ENCODE measurements at regions not wholly inside any gene's neighbourhood (a gene's known extent, or its start where the extent isn't known, plus 50 kb on each side); places are given as distances from the start of the nearest gene placed in this dataset.

- intact Hi-C loops (cut with micrococcal nuclease) (no loop called here), in situ Hi-C loops (cut with MboI) (no loop called here)
- ChIA-PET POLR2A (no interaction called here), CTCF (ENCODE audit: low intra/inter-chr PET ratio) (no interaction called here)
- H3K79me2 ChIP-seq (ENCODE audit: control insufficient read depth, insufficient read depth, low read length) = no peaks in the 10 kb centered on the region
- ATAC-seq (no peak), FAIRE-seq (no peak), DNase-seq (ENCODE audit: extremely low read depth in 1 of 4, low spot score in 3 of 4) (no peak)
- no TSS peak for BruUV-seq (replicated peaks)
- no peaks in the 10 kb centered on the region for H3K9me3 ChIP-seq (replicated peaks; ENCODE audit: control insufficient read depth, insufficient read depth, low read depth, low read length)
- H3K4me3 ChIP-seq = no peak overlapping the region
- no peaks in the 10 kb centered on the region for H3K27me3 ChIP-seq (ENCODE audit: control insufficient read depth in 2 of 2, insufficient read depth in 2 of 2, low read length in 2 of 2)
- H3K9me1 ChIP-seq (ENCODE audit: control insufficient read depth, insufficient read depth, low read length) = no peaks in the 10 kb centered on the region
- H3K36me3 ChIP-seq (ENCODE audit: control insufficient read depth, insufficient read depth, low read length) = no peaks in the 10 kb centered on the region
- H4K20me1 ChIP-seq (replicated peaks; ENCODE audit: control insufficient read depth, insufficient read depth, low read length) = no peaks in the 10 kb centered on the region
- H3K4me1 ChIP-seq (replicated peaks in 1 of 2; ENCODE audit: control insufficient read depth in 2 of 2, insufficient read depth in 2 of 2, low read length in 2 of 2) = no peaks in the 10 kb centered on the region
- no peak overlapping the region for H3K27ac ChIP-seq (ENCODE audit: extremely low read depth, low read depth, low read length)
- WGBS (ENCODE audit: insufficient coverage, low coverage, missing lambda C conversion rate) = 0% methylated on average over 2 of the region's 2 CpGs
- no peak overlapping the region for H3K4me2 ChIP-seq (ENCODE audit: insufficient read depth, low read length)
- TF ChIP-seq SLC30A9 (CRISPR knock-in tag; IDR thresholded peaks at IDR 0.05) (no peak), MIER1 (IDR thresholded peaks at IDR 0.05; ENCODE audit: low read depth) (no peak), RFX7 (CRISPR knock-in tag; IDR thresholded peaks at IDR 0.05) (no peak), TSC22D4 (tag; IDR thresholded peaks at IDR 0.05) (no peak), ZMIZ1 (IDR thresholded peaks at IDR 0.05; ENCODE audit: low read depth in 2 of 2, low read length in 2 of 2) (no peak), IRF1 (CRISPR knock-in tag; IDR thresholded peaks at IDR 0.05; ENCODE audit: borderline replicate concordance) (no peak)
- TF ChIP-seq, protein P1, sequence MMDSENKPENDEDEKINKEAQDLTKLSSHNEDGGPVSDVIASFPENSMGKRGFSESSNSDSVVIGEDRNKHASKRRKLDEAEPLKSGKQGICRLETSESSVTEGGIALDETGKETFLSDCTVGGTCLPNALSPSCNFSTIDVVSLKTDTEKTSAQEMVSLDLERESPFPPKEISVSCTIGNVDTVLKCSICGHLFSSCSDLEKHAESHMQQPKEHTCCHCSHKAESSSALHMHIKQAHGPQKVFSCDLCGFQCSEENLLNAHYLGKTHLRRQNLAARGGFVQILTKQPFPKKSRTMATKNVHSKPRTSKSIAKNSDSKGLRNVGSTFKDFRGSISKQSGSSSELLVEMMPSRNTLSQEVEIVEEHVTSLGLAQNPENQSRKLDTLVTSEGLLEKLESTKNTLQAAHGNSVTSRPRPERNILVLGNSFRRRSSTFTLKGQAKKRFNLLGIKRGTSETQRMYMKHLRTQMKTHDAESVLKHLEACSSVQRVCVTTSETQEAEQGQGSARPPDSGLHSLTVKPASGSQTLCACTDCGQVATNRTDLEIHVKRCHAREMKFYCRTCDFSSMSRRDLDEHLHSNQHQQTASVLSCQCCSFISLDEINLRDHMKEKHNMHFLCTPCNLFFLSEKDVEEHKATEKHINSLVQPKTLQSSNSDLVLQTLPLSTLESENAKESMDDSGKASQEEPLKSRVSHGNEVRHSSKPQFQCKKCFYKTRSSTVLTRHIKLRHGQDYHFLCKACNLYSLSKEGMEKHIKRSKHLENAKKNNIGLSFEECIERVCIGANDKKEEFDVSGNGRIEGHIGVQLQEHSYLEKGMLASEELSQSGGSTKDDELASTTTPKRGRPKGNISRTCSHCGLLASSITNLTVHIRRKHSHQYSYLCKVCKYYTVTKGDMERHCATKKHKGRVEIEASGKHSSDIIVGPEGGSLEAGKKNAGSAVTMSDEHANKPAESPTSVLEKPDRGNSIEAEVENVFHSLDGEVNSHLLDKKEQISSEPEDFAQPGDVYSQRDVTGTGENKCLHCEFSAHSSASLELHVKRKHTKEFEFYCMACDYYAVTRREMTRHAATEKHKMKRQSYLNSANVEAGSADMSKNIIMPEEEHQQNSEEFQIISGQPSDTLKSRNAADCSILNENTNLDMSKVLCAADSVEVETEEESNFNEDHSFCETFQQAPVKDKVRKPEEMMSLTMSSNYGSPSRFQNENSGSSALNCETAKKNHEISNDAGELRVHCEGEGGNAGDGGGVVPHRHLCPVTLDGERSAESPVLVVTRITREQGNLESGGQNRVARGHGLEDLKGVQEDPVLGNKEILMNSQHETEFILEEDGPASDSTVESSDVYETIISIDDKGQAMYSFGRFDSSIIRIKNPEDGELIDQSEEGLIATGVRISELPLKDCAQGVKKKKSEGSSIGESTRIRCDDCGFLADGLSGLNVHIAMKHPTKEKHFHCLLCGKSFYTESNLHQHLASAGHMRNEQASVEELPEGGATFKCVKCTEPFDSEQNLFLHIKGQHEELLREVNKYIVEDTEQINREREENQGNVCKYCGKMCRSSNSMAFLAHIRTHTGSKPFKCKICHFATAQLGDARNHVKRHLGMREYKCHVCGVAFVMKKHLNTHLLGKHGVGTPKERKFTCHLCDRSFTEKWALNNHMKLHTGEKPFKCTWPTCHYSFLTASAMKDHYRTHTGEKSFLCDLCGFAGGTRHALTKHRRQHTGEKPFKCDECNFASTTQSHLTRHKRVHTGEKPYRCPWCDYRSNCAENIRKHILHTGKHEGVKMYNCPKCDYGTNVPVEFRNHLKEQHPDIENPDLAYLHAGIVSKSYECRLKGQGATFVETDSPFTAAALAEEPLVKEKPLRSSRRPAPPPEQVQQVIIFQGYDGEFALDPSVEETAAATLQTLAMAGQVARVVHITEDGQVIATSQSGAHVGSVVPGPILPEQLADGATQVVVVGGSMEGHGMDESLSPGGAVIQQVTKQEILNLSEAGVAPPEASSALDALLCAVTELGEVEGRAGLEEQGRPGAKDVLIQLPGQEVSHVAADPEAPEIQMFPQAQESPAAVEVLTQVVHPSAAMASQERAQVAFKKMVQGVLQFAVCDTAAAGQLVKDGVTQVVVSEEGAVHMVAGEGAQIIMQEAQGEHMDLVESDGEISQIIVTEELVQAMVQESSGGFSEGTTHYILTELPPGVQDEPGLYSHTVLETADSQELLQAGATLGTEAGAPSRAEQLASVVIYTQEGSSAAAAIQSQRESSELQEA (IDR thresholded peaks at IDR 0.05; ENCODE audit: low read depth) = no peak
- TF ChIP-seq, protein P2, sequence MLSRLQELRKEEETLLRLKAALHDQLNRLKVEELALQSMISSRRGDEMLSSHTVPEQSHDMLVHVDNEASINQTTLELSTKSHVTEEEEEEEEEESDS (CRISPR knock-in tag; IDR thresholded peaks at IDR 0.05) = no peak
- no peak overlapping the region for H2AFZ ChIP-seq (ENCODE audit: low read depth, low read length)
- no peak overlapping the region for H3K9ac ChIP-seq (ENCODE audit: insufficient read depth in 1 of 2, low read depth in 2 of 2, low read length in 2 of 2)
Observed at GRCh38 chr6:120484146-120484545, 850.1 kb downstream of the TBC1D32 start.
